DND-41 (cell line): ENCODE measurements at regions not wholly inside any gene's neighbourhood (a gene's known extent, or its start where the extent isn't known, plus 50 kb on each side); places are given as distances from the start of the nearest gene placed in this dataset.

Experiments used
- EZH2 ChIP-seq: IDR thresholded peaks from 3 replicates; pipeline ENCODE4 v1.6.1; 2012; ENCODE audit warnings: borderline replicate concordance, low read depth, mild to moderate bottlenecking, moderate library complexity, low read length, inconsistent platforms; ENCODE audit not compliant: severe bottlenecking
- TF ChIP-seq, protein P1 (sequence below): IDR thresholded peaks from 2 replicates; pipeline ENCODE4 v1.5.1; 2012; ENCODE audit warnings: borderline replicate concordance, low read length, moderate library complexity, mild to moderate bottlenecking; ENCODE audit not compliant: poor library complexity, severe bottlenecking; ENCODE audit errors: extremely low read depth

DNA sequence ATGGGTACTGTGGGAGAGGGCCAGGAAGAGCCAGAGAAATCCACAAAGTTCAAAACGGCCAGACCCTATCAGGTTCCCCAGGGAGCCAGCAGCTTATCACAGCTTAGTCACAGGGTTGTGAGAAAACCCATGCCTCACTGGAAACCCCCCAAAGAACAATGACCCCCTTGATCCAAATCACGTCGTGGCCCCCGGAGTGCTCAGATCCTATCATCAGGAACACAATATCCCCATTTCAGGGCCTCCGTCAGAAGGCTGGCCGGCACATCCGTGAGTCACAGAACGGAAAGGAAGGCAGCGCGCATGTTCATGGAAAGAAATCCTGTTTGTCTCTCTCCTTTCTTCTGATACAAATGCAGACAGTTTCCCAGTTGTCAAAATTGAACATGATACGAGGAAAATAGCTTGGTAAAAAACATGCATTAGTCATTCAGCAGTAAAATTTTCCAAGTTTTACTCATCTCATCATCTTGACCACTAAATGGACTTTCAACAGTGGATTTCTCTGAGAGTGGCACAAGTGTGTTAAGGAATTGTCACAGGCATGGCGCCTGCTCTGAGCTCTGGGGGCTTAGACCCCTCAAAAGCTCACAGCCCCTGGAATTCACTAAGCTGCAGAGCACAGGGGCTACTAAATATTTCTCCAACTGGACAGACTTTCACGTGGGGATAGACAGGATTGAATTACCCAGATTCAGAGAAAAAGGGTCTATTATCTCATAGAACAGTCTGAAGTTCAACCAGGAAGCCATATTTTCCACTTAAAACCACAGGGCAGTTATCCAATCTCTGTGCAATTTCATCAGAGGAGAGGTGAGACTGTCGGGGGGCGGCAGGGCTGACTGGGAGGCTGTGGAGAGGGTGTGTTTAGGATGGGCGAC lies 124.8 kb downstream of the RIPK4 start:
- TF ChIP-seq EZH2 = no peak
- TF ChIP-seq, protein P1, sequence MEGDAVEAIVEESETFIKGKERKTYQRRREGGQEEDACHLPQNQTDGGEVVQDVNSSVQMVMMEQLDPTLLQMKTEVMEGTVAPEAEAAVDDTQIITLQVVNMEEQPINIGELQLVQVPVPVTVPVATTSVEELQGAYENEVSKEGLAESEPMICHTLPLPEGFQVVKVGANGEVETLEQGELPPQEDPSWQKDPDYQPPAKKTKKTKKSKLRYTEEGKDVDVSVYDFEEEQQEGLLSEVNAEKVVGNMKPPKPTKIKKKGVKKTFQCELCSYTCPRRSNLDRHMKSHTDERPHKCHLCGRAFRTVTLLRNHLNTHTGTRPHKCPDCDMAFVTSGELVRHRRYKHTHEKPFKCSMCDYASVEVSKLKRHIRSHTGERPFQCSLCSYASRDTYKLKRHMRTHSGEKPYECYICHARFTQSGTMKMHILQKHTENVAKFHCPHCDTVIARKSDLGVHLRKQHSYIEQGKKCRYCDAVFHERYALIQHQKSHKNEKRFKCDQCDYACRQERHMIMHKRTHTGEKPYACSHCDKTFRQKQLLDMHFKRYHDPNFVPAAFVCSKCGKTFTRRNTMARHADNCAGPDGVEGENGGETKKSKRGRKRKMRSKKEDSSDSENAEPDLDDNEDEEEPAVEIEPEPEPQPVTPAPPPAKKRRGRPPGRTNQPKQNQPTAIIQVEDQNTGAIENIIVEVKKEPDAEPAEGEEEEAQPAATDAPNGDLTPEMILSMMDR = no peak
